Gastroesophageal sphincter (tissue), 4 donors: ENCODE measurements at regions not wholly inside any gene's neighbourhood (a gene's known extent, or its start where the extent isn't known, plus 50 kb on each side); places are given as distances from the start of the nearest gene placed in this dataset.
"Not testable (repeated sequence)": the region's sequence is repeated elsewhere in the genome, so short reads cannot be mapped to it uniquely, and the experiment has no call there.

Experiments
- ATAC-seq: fragments of 150-250 bp; one replicate; pipeline ENCODE4 v1.9.1; 2016; ENCODE audit warnings: mild to moderate bottlenecking, moderate library complexity
- H3K27ac ChIP-seq, 4 donors: fragments of 200-600 bp; sonication (generic) in 3 of 4; 1 replicate in 3 of 4; 2 replicates in 1 of 4; pipeline ENCODE4 v1.5.1; 2016 to 2019
- H3K27me3 ChIP-seq: fragments of 200-600 bp; sonication (generic); one replicate; pipeline ENCODE4 v1.5.1; 2019
- H3K36me3 ChIP-seq, 2 donors: fragments of 200-600 bp; sonication (generic); one replicate each; pipeline ENCODE4 v1.5.1; 2019; ENCODE audit warnings: control low read depth in 1 of 2
- H3K4me1 ChIP-seq, 3 donors: fragments of 200-600 bp; sonication (generic); 1 replicate in 2 of 3; 2 replicates in 1 of 3; pipeline ENCODE4 v1.5.1; 2016 to 2019; ENCODE audit warnings: control low read depth in 2 of 3
- H3K4me3 ChIP-seq, 2 donors: fragments of 200-600 bp; sonication (generic); one replicate each; pipeline ENCODE4 v1.5.1; 2019; ENCODE audit warnings: mild to moderate bottlenecking in 1 of 2, moderate library complexity in 1 of 2
- H3K9me3 ChIP-seq, 3 donors: fragments of 200-600 bp; sonication (generic); one replicate each; pipeline ENCODE4 v1.5.1; 2017 to 2019; ENCODE audit warnings: control low read depth in 2 of 3
- CTCF ChIP-seq, 4 experiments: fragments of 200-600 bp in 2 of 4; fragments of 450-650 bp in 2 of 4; sonication (generic) in 1 of 4; IDR thresholded peaks; one replicate each; pipeline ENCODE4 v1.5.1; 2017 to 2019; ENCODE audit warnings: antibody characterized with exemption in 4 of 4, mild to moderate bottlenecking in 2 of 4, moderate library complexity in 2 of 4
- EP300 ChIP-seq: sonication (generic); formaldehyde crosslinking; IDR thresholded peaks from one replicate; pipeline ENCODE4 v1.6.1; 2017; ENCODE audit warnings: antibody characterized with exemption, mild to moderate bottlenecking
- POLR2A ChIP-seq, 2 donors: fragments of 450-650 bp; IDR thresholded peaks; one replicate each; pipeline ENCODE4 v1.6.1; 2017; ENCODE audit warnings: antibody characterized with exemption in 2 of 2, mild to moderate bottlenecking in 2 of 2, moderate library complexity in 1 of 2
- POLR2AphosphoS5 ChIP-seq: sonication (generic); formaldehyde crosslinking; IDR thresholded peaks from one replicate; pipeline ENCODE4 v1.6.1; 2017; ENCODE audit warnings: antibody characterized with exemption
- WGBS, 2 donors: methylation state at CpG; one replicate each; pipeline ENCODE4 v1.1.5; 2018; ENCODE audit warnings: low coverage in 1 of 2; 5-methylcytosine and 5-hydroxymethylcytosine counted together

- no peak for TF ChIP-seq POLR2AphosphoS5
- TF ChIP-seq POLR2A (IDR thresholded peaks at IDR 0.05), result no peak
- TF ChIP-seq CTCF (IDR thresholded peaks at IDR 0.05), result no peak
- no peak for TF ChIP-seq EP300
- H3K4me1 ChIP-seq, result no peaks in the 10 kb centered on the region
- H3K36me3 ChIP-seq, result no peaks in the 10 kb centered on the region
- no peak overlapping the region for H3K4me3 ChIP-seq
- no peak for ATAC-seq
- no peak overlapping the region for H3K27ac ChIP-seq
- peaks cover 31% of the 10 kb centered on the region for H3K27me3 ChIP-seq
- WGBS, 2 donors, result 75% methylated on average over 2 of the region's 21 CpGs; no CpG with 5 or more reads in 1 of the 2 donors
- peaks cover 0 to 1% (median 0%) of the 10 kb centered on the region in 3 donors for H3K9me3 ChIP-seq
Measured at GRCh38 chr12:131471946-131472732, 238.8 kb upstream of the SFSWAP start.

- Histone ChIP-seq H3K27ac (no peak overlapping the region), H3K27me3 (peaks cover 27% of the 10 kb centered on the region), H3K36me3 (no peaks in the 10 kb centered on the region), H3K9me3 (no peaks in the 10 kb centered on the region), H3K4me3 (no peak overlapping the region), H3K4me1 (no peaks in the 10 kb centered on the region)
- ATAC-seq, result no peak
- TF ChIP-seq POLR2AphosphoS5, result no peak
- no peak for TF ChIP-seq CTCF (IDR thresholded peaks at IDR 0.05)
- TF ChIP-seq POLR2A (IDR thresholded peaks at IDR 0.05), result no peak
- TF ChIP-seq EP300, result no peak
- 68 to 100% methylated on average over 2 to 4 of the region's 15 CpGs for WGBS, 2 donors
Measured at GRCh38 chr12:131473261-131473660, 237.6 kb upstream of the SFSWAP start.

GRCh38 chr12:131473741-131474709 lies 236.9 kb upstream of the SFSWAP start:
- no peak overlapping the region for H3K4me3 ChIP-seq
- no peaks in the 10 kb centered on the region for H3K4me1 ChIP-seq
- no peak for TF ChIP-seq EP300
- TF ChIP-seq POLR2AphosphoS5, result no peak
- no peak for TF ChIP-seq POLR2A (IDR thresholded peaks at IDR 0.05)
- TF ChIP-seq CTCF (IDR thresholded peaks at IDR 0.05), result no peak
- peaks cover 25% of the 10 kb centered on the region for H3K27me3 ChIP-seq
- no peaks in the 10 kb centered on the region for H3K9me3 ChIP-seq
- no peaks in the 10 kb centered on the region for H3K36me3 ChIP-seq
- 30% methylated on average over 1 of the region's 31 CpGs; no CpG with 5 or more reads in 1 of the 2 donors for WGBS, 2 donors
- H3K27ac ChIP-seq, result no peak overlapping the region
- no peak for ATAC-seq

GRCh38 chr12:131475012-131475411 lies 235.9 kb upstream of the SFSWAP start:
- not testable (repeated sequence) for H3K27ac ChIP-seq, H3K4me3 ChIP-seq, H3K9me3 ChIP-seq, H3K4me1 ChIP-seq, H3K36me3 ChIP-seq
- peaks cover 25% of the 10 kb centered on the region for H3K27me3 ChIP-seq
- WGBS, 2 donors, result no CpG with 5 or more reads among the region's 19 CpGs
- ATAC-seq, result peak; percentile 43

- no peak for ATAC-seq
- no peak overlapping the region for H3K4me3 ChIP-seq
- no peaks in the 10 kb centered on the region for H3K9me3 ChIP-seq
- 92 to 95% methylated on average over 2 of the region's 2 CpGs for WGBS, 2 donors
- H3K27me3 ChIP-seq, result peaks cover 26% of the 10 kb centered on the region
- no peaks in the 10 kb centered on the region for H3K36me3 ChIP-seq
- TF ChIP-seq POLR2A (IDR thresholded peaks at IDR 0.05) (no peak), CTCF (IDR thresholded peaks at IDR 0.05) (no peak), POLR2AphosphoS5 (no peak), EP300 (no peak)
- no peak overlapping the region for H3K27ac ChIP-seq
- no peaks in the 10 kb centered on the region for H3K4me1 ChIP-seq
Measured at GRCh38 chr12:131477613-131478012, 233.3 kb upstream of the SFSWAP start.
